Endothelial cell of umbilical vein (primary cell): ENCODE measurements at regions not wholly inside any gene's neighbourhood (a gene's known extent, or its start where the extent isn't known, plus 50 kb on each side); places are given as distances from the start of the nearest gene placed in this dataset.

Experiments
- BruUV-seq: library from RNA; stranded (reverse); fragments of 400-500 nt; replicated peaks from 2 replicates; lab custom pipeline; 2021; lab: Mats Ljungman, UMichigan
- CTCF ChIA-PET: fragments of 300-600, 350-600 bp; sonication (Branson Sonifier 250); formaldehyde crosslinking; loops from one replicate; lab custom pipeline; 2021; ENCODE audit warnings: antibody characterized with exemption, inconsistent platforms; lab: Charles Lee
- POLR2A ChIA-PET: fragments of 300-600, 350-600 bp; sonication (Branson Sonifier 250); formaldehyde crosslinking; loops from one replicate; lab custom pipeline; 2021; ENCODE audit warnings: antibody characterized with exemption, inconsistent platforms; lab: Charles Lee
- DNase-seq: peaks from one replicate; pipeline ENCODE4 v3.0.0-alpha.2; 2011; ENCODE audit warnings: low read depth, low spot score
- FAIRE-seq: peaks from 2 replicates; lab custom pipeline; 2011; peaks lifted over from hg19 to GRCh38; lab: Jason Lieb, UNC
- H2AFZ ChIP-seq: 2 replicates; pipeline ENCODE4 v1.6.0; 2012; ENCODE audit warnings: low read depth, low read length, control low read depth, inconsistent platforms
- H3K27ac ChIP-seq: 2 replicates; pipeline ENCODE4 v1.5.1; 2011; ENCODE audit warnings: low read depth, mild to moderate bottlenecking, control low read depth, low read length, moderate library complexity; ENCODE audit not compliant: insufficient read depth
- H3K27me3 ChIP-seq, 2 experiments: 2 replicates each; pipeline versions ENCODE4 v1.6.0 to v1.6.1; 2011; ENCODE audit warnings: low read length in 2 of 2, mixed read lengths in 1 of 2; ENCODE audit not compliant: control insufficient read depth in 2 of 2, insufficient read depth in 2 of 2
- H3K36me3 ChIP-seq, 2 experiments: 2 replicates in 1 of 2; 3 replicates in 1 of 2; pipeline ENCODE4 v1.5.1; 2011; ENCODE audit warnings: low read length in 2 of 2, mild to moderate bottlenecking in 1 of 2, moderate library complexity in 1 of 2; ENCODE audit not compliant: control insufficient read depth in 2 of 2, insufficient read depth in 2 of 2; ENCODE audit errors: extremely low read depth in 1 of 2
- H3K4me1 ChIP-seq: 3 replicates; pipeline ENCODE4 v1.5.1; 2011; ENCODE audit warnings: mild to moderate bottlenecking, low read length; ENCODE audit not compliant: control insufficient read depth, insufficient read depth; ENCODE audit errors: extremely low read depth
- H3K4me2 ChIP-seq: 2 replicates; pipeline ENCODE4 v1.6.1; 2011; ENCODE audit warnings: low read length, control low read depth, mixed read lengths; ENCODE audit not compliant: insufficient read depth
- H3K4me3 ChIP-seq, 3 experiments: fragments of 200-600 bp in 1 of 3; sonication (generic), shearing (Covaris generic) in 1 of 3; replicated peaks in 1 of 3; 2 replicates each; pipeline ENCODE4 v1.5.1; 2011 to 2016; ENCODE audit warnings: control low read depth in 3 of 3, low read length in 3 of 3, mild to moderate bottlenecking in 2 of 3, inconsistent platforms in 1 of 3, low read depth in 1 of 3, moderate library complexity in 1 of 3; ENCODE audit not compliant: insufficient read depth in 1 of 3
- H3K79me2 ChIP-seq: 2 replicates; pipeline ENCODE4 v1.6.0; 2012; ENCODE audit warnings: low read length, inconsistent platforms; ENCODE audit not compliant: control insufficient read depth, insufficient read depth
- H3K9ac ChIP-seq: replicated peaks from 2 replicates; pipeline ENCODE3; 2011; ENCODE audit warnings: low read length, control low read depth; ENCODE audit not compliant: insufficient read depth; ENCODE audit errors: extremely low read depth
- H3K9me1 ChIP-seq: replicated peaks from 3 replicates; pipeline ENCODE4 v1.6.0; 2011; ENCODE audit warnings: mild to moderate bottlenecking, low read length; ENCODE audit not compliant: control insufficient read depth, insufficient read depth; ENCODE audit errors: extremely low read depth
- H3K9me3 ChIP-seq: replicated peaks from 2 replicates; pipeline ENCODE4 v1.5.1; 2012; ENCODE audit warnings: low read length, inconsistent platforms; ENCODE audit not compliant: control insufficient read depth, insufficient read depth
- H4K20me1 ChIP-seq: replicated peaks from 2 replicates; pipeline ENCODE3; 2011; ENCODE audit warnings: mild to moderate bottlenecking, low read length; ENCODE audit not compliant: control insufficient read depth, insufficient read depth; ENCODE audit errors: extremely low read depth
- EZH2 ChIP-seq: IDR thresholded peaks from 2 replicates; pipeline ENCODE4 v1.6.1; 2012; ENCODE audit warnings: borderline replicate concordance, low read depth, mild to moderate bottlenecking, moderate library complexity, low read length, inconsistent platforms; ENCODE audit not compliant: severe bottlenecking
- FOS ChIP-seq: IDR thresholded peaks from 2 replicates; pipeline ENCODE4 v1.6.1; 2011; ENCODE audit warnings: mild to moderate bottlenecking, low read length, moderate library complexity, borderline replicate concordance; ENCODE audit not compliant: insufficient read depth
- GATA2 ChIP-seq: IDR thresholded peaks from 2 replicates; pipeline ENCODE4 v1.7.0; 2011; ENCODE audit warnings: low read depth, mild to moderate bottlenecking, moderate library complexity, mixed read lengths, low read length; ENCODE audit not compliant: insufficient read length, insufficient read depth
- JUN ChIP-seq: IDR thresholded peaks from 2 replicates; pipeline ENCODE4 v1.6.1; 2011; ENCODE audit warnings: borderline replicate concordance, low read depth; ENCODE audit not compliant: insufficient read length, insufficient read depth
- MYC ChIP-seq: IDR thresholded peaks from one replicate; pipeline ENCODE4 v1.6.1; 2011; ENCODE audit warnings: mild to moderate bottlenecking, low read depth, low read length
- POLR2A ChIP-seq: IDR thresholded peaks from 2 replicates; pipeline ENCODE4 v1.6.1; 2012; ENCODE audit warnings: low read depth, mild to moderate bottlenecking, control low read depth, low read length
- POLR2AphosphoS5 ChIP-seq: IDR thresholded peaks from 2 replicates; pipeline ENCODE4 v1.6.1; 2012; ENCODE audit warnings: low read depth, mild to moderate bottlenecking, control low read depth, low read length, moderate library complexity; ENCODE audit not compliant: insufficient read depth
- dilution Hi-C: fragments of 300-500 bp; cut with MboI; formaldehyde crosslinking; loops from one replicate; pipeline ENCODE4 v1.15.0; 2019; ENCODE audit warnings: low sequenced_read_pairs; ENCODE audit not compliant: extremely low pct_ligation_motif_present
- intact Hi-C: fragments of 100-400 bp; cut with micrococcal nuclease; formaldehyde crosslinking; loops from one replicate; pipeline ENCODE4 v1.10.0; 2022
- TF ChIP-seq, protein P1 (sequence below): IDR thresholded peaks from 2 replicates; pipeline ENCODE4 v1.6.1; 2011; ENCODE audit not compliant: insufficient read depth, insufficient read length
- TF ChIP-seq, protein P2 (sequence below), 2 donors: IDR thresholded peaks; 1 replicate in 1 of 2; 2 replicates in 1 of 2; pipeline ENCODE4 v1.5.1; 2011; ENCODE audit warnings: low read length in 2 of 2, mild to moderate bottlenecking in 2 of 2, moderate library complexity in 2 of 2, control low read depth in 1 of 2, inconsistent platforms in 1 of 2, low read depth in 1 of 2; ENCODE audit not compliant: insufficient read depth in 1 of 2; ENCODE audit errors: extremely low read depth in 1 of 2

DNA sequence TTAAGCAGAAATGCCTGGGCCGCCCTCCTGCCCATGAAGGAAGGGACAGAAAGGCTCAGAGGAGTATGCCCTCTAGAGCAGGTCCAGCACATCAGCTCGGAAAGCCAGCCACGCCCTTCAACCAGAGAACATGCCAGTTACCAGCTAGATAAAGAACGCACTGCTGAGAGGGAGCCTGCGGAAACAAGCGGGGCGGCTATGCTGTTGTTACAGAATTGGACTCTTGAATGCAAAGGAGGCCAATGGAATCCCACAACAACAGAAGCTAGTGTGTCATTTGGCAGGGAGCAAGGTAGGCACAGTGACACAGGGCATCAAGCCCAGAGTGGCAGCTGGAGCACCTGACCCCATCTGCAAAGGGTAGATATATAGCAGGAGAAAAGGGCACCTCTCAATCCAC is 242.9 kb upstream of the ID2 start:
- POLR2A ChIA-PET: no interaction called here
- FAIRE-seq (no peak), DNase-seq (no peak)
- CTCF ChIA-PET: no interaction called here
- no TSS peak for BruUV-seq
- no peaks in the 10 kb centered on the region for H3K4me1 ChIP-seq
- H3K9me3 ChIP-seq: peaks cover 3% of the 10 kb centered on the region
- dilution Hi-C loops: no loop called here
- no peak overlapping the region for H3K9ac ChIP-seq
- no peaks in the 10 kb centered on the region for H4K20me1 ChIP-seq
- no peak overlapping the region for H3K4me3 ChIP-seq
- H3K9me1 ChIP-seq: no peaks in the 10 kb centered on the region
- no peak for TF ChIP-seq POLR2AphosphoS5
- intact Hi-C loops: no loop called here
- no peaks in the 10 kb centered on the region for H3K27me3 ChIP-seq
- H2AFZ ChIP-seq: no peak overlapping the region
- no peak overlapping the region for H3K4me2 ChIP-seq
- no peak overlapping the region for H3K27ac ChIP-seq
- no peaks in the 10 kb centered on the region for H3K79me2 ChIP-seq
- H3K36me3 ChIP-seq: no peaks in the 10 kb centered on the region

DNA sequence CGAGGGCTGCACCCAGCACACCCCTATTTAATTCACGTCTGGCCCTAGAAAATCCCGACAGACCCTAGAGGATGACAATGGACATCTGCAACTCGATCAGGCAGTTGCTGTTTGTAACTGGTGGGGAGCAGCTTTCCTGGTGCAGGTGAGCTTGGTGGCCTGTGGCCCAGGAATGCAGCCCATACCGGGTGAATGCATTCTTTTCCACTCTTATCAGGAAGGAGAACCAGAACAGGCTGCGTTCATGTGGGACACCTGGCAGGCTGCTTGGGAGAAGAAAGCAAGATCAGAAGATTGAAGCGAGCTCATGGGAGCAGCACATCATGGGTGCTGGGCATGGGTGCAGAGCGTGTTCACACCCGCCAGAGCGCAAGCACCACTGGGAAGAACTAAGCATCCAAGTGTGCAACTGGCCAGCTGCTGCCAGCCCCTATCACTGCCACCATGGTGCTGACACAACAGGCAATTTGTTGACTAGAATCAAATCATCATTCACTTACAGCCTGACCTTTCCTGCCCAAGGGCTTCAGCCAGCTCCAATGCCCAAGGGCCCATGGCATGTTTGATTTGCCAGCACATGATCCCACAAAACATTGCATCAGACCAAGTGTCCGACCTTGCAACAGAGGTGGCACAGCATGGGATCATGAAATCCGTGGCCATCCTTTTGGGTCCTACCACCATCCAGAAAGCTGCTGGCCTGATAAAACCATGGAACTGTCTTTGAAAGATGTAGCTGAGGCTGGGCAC is 241.7 kb upstream of the ID2 start:
- no peak overlapping the region for H3K9ac ChIP-seq

More for the DNA sequence above, 241.7 kb upstream of the ID2 start:
- TF ChIP-seq POLR2AphosphoS5 (no peak), MYC (no peak), FOS (no peak), GATA2 (no peak), EZH2 (no peak), JUN (no peak), POLR2A (no peak)
- TF ChIP-seq, protein P1, sequence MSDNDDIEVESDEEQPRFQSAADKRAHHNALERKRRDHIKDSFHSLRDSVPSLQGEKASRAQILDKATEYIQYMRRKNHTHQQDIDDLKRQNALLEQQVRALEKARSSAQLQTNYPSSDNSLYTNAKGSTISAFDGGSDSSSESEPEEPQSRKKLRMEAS: no peak
- TF ChIP-seq, protein P2, sequence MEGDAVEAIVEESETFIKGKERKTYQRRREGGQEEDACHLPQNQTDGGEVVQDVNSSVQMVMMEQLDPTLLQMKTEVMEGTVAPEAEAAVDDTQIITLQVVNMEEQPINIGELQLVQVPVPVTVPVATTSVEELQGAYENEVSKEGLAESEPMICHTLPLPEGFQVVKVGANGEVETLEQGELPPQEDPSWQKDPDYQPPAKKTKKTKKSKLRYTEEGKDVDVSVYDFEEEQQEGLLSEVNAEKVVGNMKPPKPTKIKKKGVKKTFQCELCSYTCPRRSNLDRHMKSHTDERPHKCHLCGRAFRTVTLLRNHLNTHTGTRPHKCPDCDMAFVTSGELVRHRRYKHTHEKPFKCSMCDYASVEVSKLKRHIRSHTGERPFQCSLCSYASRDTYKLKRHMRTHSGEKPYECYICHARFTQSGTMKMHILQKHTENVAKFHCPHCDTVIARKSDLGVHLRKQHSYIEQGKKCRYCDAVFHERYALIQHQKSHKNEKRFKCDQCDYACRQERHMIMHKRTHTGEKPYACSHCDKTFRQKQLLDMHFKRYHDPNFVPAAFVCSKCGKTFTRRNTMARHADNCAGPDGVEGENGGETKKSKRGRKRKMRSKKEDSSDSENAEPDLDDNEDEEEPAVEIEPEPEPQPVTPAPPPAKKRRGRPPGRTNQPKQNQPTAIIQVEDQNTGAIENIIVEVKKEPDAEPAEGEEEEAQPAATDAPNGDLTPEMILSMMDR (IDR thresholded peaks at IDR 0.05; ENCODE audit: extremely low read depth in 1 of 2, insufficient read depth in 1 of 2, low read depth in 1 of 2, low read length in 2 of 2): no peak
- DNase-seq: no peak
- BruUV-seq: no TSS peak
- Histone ChIP-seq H3K9me1 (no peaks in the 10 kb centered on the region), H3K27ac (no peak overlapping the region), H3K4me3 (no peak overlapping the region), H3K9me3 (peaks cover 4% of the 10 kb centered on the region), H3K27me3 (no peaks in the 10 kb centered on the region), H3K79me2 (no peaks in the 10 kb centered on the region), H2AFZ (no peak overlapping the region), H3K4me2 (no peak overlapping the region), H3K4me1 (no peaks in the 10 kb centered on the region), H4K20me1 (no peaks in the 10 kb centered on the region), H3K36me3 (no peaks in the 10 kb centered on the region)
- dilution Hi-C loops: no loop called here
- ChIA-PET CTCF (no interaction called here), POLR2A (no interaction called here)
- no peak for FAIRE-seq
- intact Hi-C loops: no loop called here
